Neural cell (in vitro differentiated cells): ENCODE measurements at regions not wholly inside any gene's neighbourhood (a gene's known extent, or its start where the extent isn't known, plus 50 kb on each side); places are given as distances from the start of the nearest gene placed in this dataset.

Source experiments
- RAD21 ChIP-seq: fragments of 450-650 bp; conservative IDR thresholded peaks from 2 replicates; pipeline ENCODE4 v1.6.1; 2014; ENCODE audit warnings: antibody characterized with exemption, mild to moderate bottlenecking, moderate library complexity
- TAF1 ChIP-seq: IDR thresholded peaks from 2 replicates; pipeline ENCODE4 v1.6.1; 2012; ENCODE audit warnings: low read depth
- TF ChIP-seq, protein P1 (sequence below): fragments of 450-650 bp; IDR thresholded peaks from 2 replicates; pipeline ENCODE4 v1.5.1; 2014; ENCODE audit warnings: antibody characterized with exemption, mild to moderate bottlenecking, moderate library complexity; ENCODE audit not compliant: poor library complexity, severe bottlenecking
- TF ChIP-seq, protein P2 (sequence below): IDR thresholded peaks from 2 replicates; pipeline ENCODE4 v1.6.1; 2012; ENCODE audit warnings: borderline replicate concordance

DNA sequence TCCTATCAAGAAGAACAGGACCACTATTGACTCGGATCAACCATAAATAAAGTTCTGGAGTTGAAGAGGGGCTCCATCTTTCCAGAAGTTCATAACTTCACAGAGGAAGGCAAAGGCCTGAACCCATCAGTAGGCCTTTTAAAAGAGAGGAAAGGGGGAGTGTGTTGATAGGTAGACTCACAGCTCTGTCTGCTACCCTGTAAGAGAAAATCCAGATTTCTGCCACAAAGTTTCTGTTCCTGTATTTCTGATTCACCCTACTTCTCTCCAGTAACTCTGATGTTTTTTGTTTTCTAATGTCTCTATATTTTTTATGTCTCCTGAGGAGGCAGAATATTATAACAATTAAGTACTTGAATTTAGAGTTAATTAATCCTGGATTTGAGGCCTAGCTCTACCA is 564.0 kb downstream of the TNS1 start:
- TF ChIP-seq, protein P1, sequence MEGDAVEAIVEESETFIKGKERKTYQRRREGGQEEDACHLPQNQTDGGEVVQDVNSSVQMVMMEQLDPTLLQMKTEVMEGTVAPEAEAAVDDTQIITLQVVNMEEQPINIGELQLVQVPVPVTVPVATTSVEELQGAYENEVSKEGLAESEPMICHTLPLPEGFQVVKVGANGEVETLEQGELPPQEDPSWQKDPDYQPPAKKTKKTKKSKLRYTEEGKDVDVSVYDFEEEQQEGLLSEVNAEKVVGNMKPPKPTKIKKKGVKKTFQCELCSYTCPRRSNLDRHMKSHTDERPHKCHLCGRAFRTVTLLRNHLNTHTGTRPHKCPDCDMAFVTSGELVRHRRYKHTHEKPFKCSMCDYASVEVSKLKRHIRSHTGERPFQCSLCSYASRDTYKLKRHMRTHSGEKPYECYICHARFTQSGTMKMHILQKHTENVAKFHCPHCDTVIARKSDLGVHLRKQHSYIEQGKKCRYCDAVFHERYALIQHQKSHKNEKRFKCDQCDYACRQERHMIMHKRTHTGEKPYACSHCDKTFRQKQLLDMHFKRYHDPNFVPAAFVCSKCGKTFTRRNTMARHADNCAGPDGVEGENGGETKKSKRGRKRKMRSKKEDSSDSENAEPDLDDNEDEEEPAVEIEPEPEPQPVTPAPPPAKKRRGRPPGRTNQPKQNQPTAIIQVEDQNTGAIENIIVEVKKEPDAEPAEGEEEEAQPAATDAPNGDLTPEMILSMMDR: no peak
- TF ChIP-seq, protein P2, sequence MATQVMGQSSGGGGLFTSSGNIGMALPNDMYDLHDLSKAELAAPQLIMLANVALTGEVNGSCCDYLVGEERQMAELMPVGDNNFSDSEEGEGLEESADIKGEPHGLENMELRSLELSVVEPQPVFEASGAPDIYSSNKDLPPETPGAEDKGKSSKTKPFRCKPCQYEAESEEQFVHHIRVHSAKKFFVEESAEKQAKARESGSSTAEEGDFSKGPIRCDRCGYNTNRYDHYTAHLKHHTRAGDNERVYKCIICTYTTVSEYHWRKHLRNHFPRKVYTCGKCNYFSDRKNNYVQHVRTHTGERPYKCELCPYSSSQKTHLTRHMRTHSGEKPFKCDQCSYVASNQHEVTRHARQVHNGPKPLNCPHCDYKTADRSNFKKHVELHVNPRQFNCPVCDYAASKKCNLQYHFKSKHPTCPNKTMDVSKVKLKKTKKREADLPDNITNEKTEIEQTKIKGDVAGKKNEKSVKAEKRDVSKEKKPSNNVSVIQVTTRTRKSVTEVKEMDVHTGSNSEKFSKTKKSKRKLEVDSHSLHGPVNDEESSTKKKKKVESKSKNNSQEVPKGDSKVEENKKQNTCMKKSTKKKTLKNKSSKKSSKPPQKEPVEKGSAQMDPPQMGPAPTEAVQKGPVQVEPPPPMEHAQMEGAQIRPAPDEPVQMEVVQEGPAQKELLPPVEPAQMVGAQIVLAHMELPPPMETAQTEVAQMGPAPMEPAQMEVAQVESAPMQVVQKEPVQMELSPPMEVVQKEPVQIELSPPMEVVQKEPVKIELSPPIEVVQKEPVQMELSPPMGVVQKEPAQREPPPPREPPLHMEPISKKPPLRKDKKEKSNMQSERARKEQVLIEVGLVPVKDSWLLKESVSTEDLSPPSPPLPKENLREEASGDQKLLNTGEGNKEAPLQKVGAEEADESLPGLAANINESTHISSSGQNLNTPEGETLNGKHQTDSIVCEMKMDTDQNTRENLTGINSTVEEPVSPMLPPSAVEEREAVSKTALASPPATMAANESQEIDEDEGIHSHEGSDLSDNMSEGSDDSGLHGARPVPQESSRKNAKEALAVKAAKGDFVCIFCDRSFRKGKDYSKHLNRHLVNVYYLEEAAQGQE: no peak
- TF ChIP-seq TAF1: no peak
- TF ChIP-seq RAD21: no peak
